HepG2 (cell line): ENCODE measurements at regions not wholly inside any gene's neighbourhood (a gene's known extent, or its start where the extent isn't known, plus 50 kb on each side); places are given as distances from the start of the nearest gene placed in this dataset.

ENCODE experiments used
- ATAC-seq: fragments of 200-7000 bp; cut with Tn5 transposase; 3 replicates; pipeline ENCODE4 v1.9.1; 2020; ENCODE audit warnings: mild to moderate bottlenecking, moderate library complexity
- BruUV-seq: library from RNA; stranded (reverse); fragments of 400-500 nt; replicated peaks from 2 replicates; lab custom pipeline; 2021; lab: Mats Ljungman, UMichigan
- CTCF ChIA-PET: fragments of 300-600 bp; formaldehyde crosslinking; extraction: SDS; loops from one replicate; lab custom pipeline; 2021; ENCODE audit warnings: low total read pairs, inconsistent platforms, low intra/inter-chr PET ratio; lab: Yijun Ruan, JAX
- POLR2A ChIA-PET: fragments of 350-600 bp; sonication (Branson Sonifier 250); formaldehyde crosslinking; loops from one replicate; lab custom pipeline; 2020; ENCODE audit warnings: antibody characterized with exemption, inconsistent platforms; lab: Yijun Ruan, JAX
- DNase-seq: peaks from one replicate; pipeline ENCODE4 v3.0.0-alpha.2; 2015; ENCODE audit warnings: low spot score
- FAIRE-seq: peaks from 3 replicates; lab custom pipeline; 2011; peaks lifted over from hg19 to GRCh38; lab: Jason Lieb, UNC
- H2AFZ ChIP-seq: one replicate; pipeline ENCODE4 v1.6.1; 2011; ENCODE audit warnings: low read length, inconsistent platforms
- H3K27ac ChIP-seq: fragments of 300-600 bp; 3 replicates; pipeline ENCODE4 v1.8.0; 2011; ENCODE audit warnings: mixed run types, mild to moderate bottlenecking, mixed read lengths, low read length, inconsistent platforms; ENCODE audit not compliant: insufficient read depth; ENCODE audit errors: extremely low read length
- H3K27me3 ChIP-seq, 2 experiments: fragments of 200-600 bp in 1 of 2; 2 replicates in 1 of 2; 3 replicates in 1 of 2; pipeline versions ENCODE4 v1.6.0 to v1.8.0; 2011; ENCODE audit warnings: low read length in 2 of 2, mild to moderate bottlenecking in 2 of 2, moderate library complexity in 2 of 2, inconsistent platforms in 1 of 2; ENCODE audit not compliant: insufficient read depth in 2 of 2, control insufficient read depth in 1 of 2
- H3K36me3 ChIP-seq, 2 experiments: fragments of 200-600 bp in 1 of 2; replicated peaks in 1 of 2; 2 replicates in 1 of 2; 3 replicates in 1 of 2; pipeline versions ENCODE4 v1.5.1 to v1.8.0; 2011; ENCODE audit warnings: low read length in 2 of 2, inconsistent platforms in 1 of 2; ENCODE audit not compliant: insufficient read depth in 2 of 2, control insufficient read depth in 1 of 2
- H3K4me1 ChIP-seq: 2 replicates; pipeline ENCODE4 v1.5.1; 2012; ENCODE audit warnings: low read length, inconsistent platforms; ENCODE audit not compliant: insufficient read depth
- H3K4me2 ChIP-seq: 2 replicates; pipeline ENCODE4 v1.6.0; 2011; ENCODE audit warnings: low read depth, low read length, inconsistent platforms
- H3K4me3 ChIP-seq, 3 experiments: fragments of 200-600 bp in 1 of 3; sonication (generic), shearing (Covaris generic) in 1 of 3; replicated peaks in 1 of 3; 2 replicates each; pipeline ENCODE4 v1.5.1; 2011 to 2016; ENCODE audit warnings: low read length in 3 of 3, inconsistent platforms in 2 of 3, low read depth in 2 of 3, mild to moderate bottlenecking in 2 of 3, control low read depth in 1 of 3, mixed read lengths in 1 of 3; ENCODE audit not compliant: insufficient read depth in 1 of 3
- H3K79me2 ChIP-seq: one replicate; pipeline ENCODE4 v1.6.1; 2011; ENCODE audit warnings: low read length, inconsistent platforms; ENCODE audit not compliant: insufficient read depth
- H3K9ac ChIP-seq: 2 replicates; pipeline ENCODE4 v1.6.0; 2011; ENCODE audit warnings: mild to moderate bottlenecking, low read depth, low read length, inconsistent platforms; ENCODE audit not compliant: insufficient read depth
- H3K9me3 ChIP-seq: 2 replicates; pipeline ENCODE4 v1.5.1; 2012; ENCODE audit warnings: mild to moderate bottlenecking, low read length
- H4K20me1 ChIP-seq: 2 replicates; pipeline ENCODE4 v1.6.0; 2011; ENCODE audit warnings: inconsistent platforms, mild to moderate bottlenecking, low read length, moderate library complexity; ENCODE audit not compliant: insufficient read depth
- FOXK1 ChIP-seq: sonication (generic); formaldehyde crosslinking; IDR thresholded peaks from 2 replicates; pipeline ENCODE4 v1.4.0; 2020; ENCODE audit warnings: low read depth, missing genetic modification reagents, borderline replicate concordance
- HNRNPUL1 ChIP-seq: fragments of 200-400 bp; formaldehyde crosslinking; IDR thresholded peaks from 2 replicates; pipeline ENCODE4 v1.6.1; 2017; ENCODE audit warnings: low read depth, mild to moderate bottlenecking, low read length, moderate library complexity
- HOXA7 ChIP-seq: sonication (generic); formaldehyde crosslinking; IDR thresholded peaks from 2 replicates; pipeline ENCODE4 v1.8.1; 2022; ENCODE audit warnings: mild to moderate bottlenecking, missing genetic modification reagents, moderate library complexity
- KLF11 ChIP-seq: IDR thresholded peaks from 2 replicates; pipeline ENCODE4 v1.6.1; 2016; ENCODE audit warnings: missing compliant biosample characterization
- MXD4 ChIP-seq: IDR thresholded peaks from 2 replicates; pipeline ENCODE4 v1.6.1; 2016; ENCODE audit warnings: mild to moderate bottlenecking, missing biosample characterization, missing genetic modification reagents
- MYNN ChIP-seq: sonication (generic); formaldehyde crosslinking; IDR thresholded peaks from 2 replicates; pipeline ENCODE4 v1.4.0; 2020; ENCODE audit warnings: mild to moderate bottlenecking, low read depth, missing genetic modification reagents
- NFAT5 ChIP-seq: sonication (generic); formaldehyde crosslinking; IDR thresholded peaks from 2 replicates; pipeline ENCODE4 v1.4.0; 2020; ENCODE audit warnings: missing genetic modification reagents
- PITX1 ChIP-seq: sonication (generic); formaldehyde crosslinking; IDR thresholded peaks from 2 replicates; pipeline ENCODE4 v1.5.1; 2020; ENCODE audit warnings: mild to moderate bottlenecking, missing genetic modification reagents
- SP2 ChIP-seq: sonication (generic); formaldehyde crosslinking; IDR thresholded peaks from 2 replicates; pipeline ENCODE4 v1.5.1; 2020; ENCODE audit warnings: mild to moderate bottlenecking, missing genetic modification reagents
- TEAD2 ChIP-seq: sonication (generic); formaldehyde crosslinking; IDR thresholded peaks from 2 replicates; pipeline ENCODE4 v1.9.0; 2021; ENCODE audit warnings: missing genetic modification reagents
- ZBTB1 ChIP-seq: sonication (generic); formaldehyde crosslinking; IDR thresholded peaks from 2 replicates; pipeline ENCODE4 v1.4.0; 2020; ENCODE audit warnings: missing genetic modification reagents, borderline replicate concordance
- ZFP37 ChIP-seq: sonication (generic); formaldehyde crosslinking; IDR thresholded peaks from 2 replicates; pipeline ENCODE4 v1.4.0; 2020; ENCODE audit warnings: missing genetic modification reagents, borderline replicate concordance
- ZNF331 ChIP-seq: sonication (generic); formaldehyde crosslinking; IDR thresholded peaks from 2 replicates; pipeline ENCODE4 v1.4.0; 2020; ENCODE audit warnings: missing genetic modification reagents
- ZNF33A ChIP-seq: sonication (generic); formaldehyde crosslinking; IDR thresholded peaks from 2 replicates; pipeline ENCODE4 v1.5.1; 2020; ENCODE audit warnings: missing genetic modification reagents, mild to moderate bottlenecking, moderate library complexity, borderline replicate concordance
- ZNF614 ChIP-seq: IDR thresholded peaks from 2 replicates; pipeline ENCODE4 v1.6.1; 2018; ENCODE audit warnings: missing biosample characterization, missing genetic modification reagents, inconsistent platforms, borderline replicate concordance
- ZNF747 ChIP-seq: sonication (generic); formaldehyde crosslinking; IDR thresholded peaks from 2 replicates; pipeline ENCODE4 v1.8.1; 2023; ENCODE audit warnings: missing genetic modification reagents, mild to moderate bottlenecking, borderline replicate concordance
- ZNF775 ChIP-seq: sonication (generic); formaldehyde crosslinking; IDR thresholded peaks from 2 replicates; pipeline ENCODE4 v1.4.0; 2020; ENCODE audit warnings: missing genetic modification reagents, mild to moderate bottlenecking, moderate library complexity, borderline replicate concordance
- ZNF777 ChIP-seq: sonication (generic); formaldehyde crosslinking; IDR thresholded peaks from 2 replicates; pipeline ENCODE4 v1.4.0; 2020; ENCODE audit warnings: missing genetic modification reagents
- WGBS: methylation state at CpG from one replicate; pipeline ENCODE4 v1.1.6; 2017; ENCODE audit warnings: low lambda C conversion rate; 5-methylcytosine and 5-hydroxymethylcytosine counted together
- in situ Hi-C: cut with HindIII; loops from 2 replicates; pipeline ENCODE4 v1.10.0; 2017; ENCODE audit warnings: low pct_unique_long_range_greater_than_20kb; ENCODE audit not compliant: extremely low pct_ligation_motif_present
- intact Hi-C: fragments of 100-400 bp; cut with micrococcal nuclease; formaldehyde crosslinking; loops from one replicate; pipeline ENCODE4 v1.10.0; 2022; ENCODE audit not compliant: unreplicated experiment

DNA sequence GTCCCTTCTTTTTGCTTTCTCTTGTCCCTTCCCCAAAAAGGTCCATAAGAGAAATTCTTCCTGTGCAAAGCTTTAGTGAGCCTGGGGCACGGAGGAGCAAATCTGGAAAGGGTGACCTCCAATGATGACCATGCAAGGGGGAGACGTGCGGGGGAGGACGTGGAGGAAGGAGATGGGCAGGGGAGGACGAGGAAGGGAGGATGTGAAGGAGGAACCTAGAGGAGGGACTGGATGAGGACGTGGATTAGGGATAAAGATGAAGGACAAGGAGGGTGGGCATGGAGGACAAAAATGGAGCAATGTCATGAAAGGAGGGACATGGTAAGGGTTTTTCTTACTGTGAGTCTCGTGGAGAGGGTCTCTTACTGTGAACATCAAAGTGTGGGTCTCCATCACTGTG, 139.5 kb downstream of the ERMARD start:
- Histone ChIP-seq H3K4me3 (no peak overlapping the region), H4K20me1 (no peaks in the 10 kb centered on the region), H3K4me2 (no peak overlapping the region), H3K9me3 (no peaks in the 10 kb centered on the region), H3K27me3 (peaks cover 1 to 58% of the 10 kb centered on the region in 2 experiments; a peak in 4 of 5 replicates), H2AFZ (no peak overlapping the region), H3K9ac (no peak overlapping the region), H3K79me2 (no peaks in the 10 kb centered on the region), H3K4me1 (no peaks in the 10 kb centered on the region), H3K36me3 (no peaks in the 10 kb centered on the region), H3K27ac (no peak overlapping the region)
- FAIRE-seq (no peak), ATAC-seq (no peak), DNase-seq (no peak)
- TF ChIP-seq MYNN (CRISPR knock-in tag) (no peak), TEAD2 (CRISPR knock-in tag) (no peak), HOXA7 (CRISPR knock-in tag) (no peak), PITX1 (no peak), MXD4 (CRISPR knock-in tag) (no peak), ZNF33A (no peak), ZNF777 (CRISPR knock-in tag) (no peak), SP2 (no peak), FOXK1 (CRISPR knock-in tag) (no peak)
- no TSS peak for BruUV-seq
- intact Hi-C loops (no loop called here), in situ Hi-C loops (no loop called here)
- POLR2A ChIA-PET, result no interaction called here
- WGBS, result 1% methylated on average over 7 of the region's 7 CpGs
- CTCF ChIA-PET, result no interaction called here

- Histone ChIP-seq H3K4me1 (no peaks in the 10 kb centered on the region), H3K27ac (no peak overlapping the region), H3K27me3 (peaks cover 1 to 51% of the 10 kb centered on the region in 2 experiments; a peak in 4 of 5 replicates), H3K9ac (no peak overlapping the region), H3K4me2 (no peak overlapping the region), H4K20me1 (no peaks in the 10 kb centered on the region), H3K4me3 (no peak overlapping the region), H3K79me2 (no peaks in the 10 kb centered on the region), H3K36me3 (no peaks in the 10 kb centered on the region), H3K9me3 (no peaks in the 10 kb centered on the region), H2AFZ (no peak overlapping the region)
- no peak for FAIRE-seq
- intact Hi-C loops, result no loop called here
- BruUV-seq, result no TSS peak
- CTCF ChIA-PET, result no interaction called here
- WGBS, result 9% methylated on average over 10 of the region's 12 CpGs
- in situ Hi-C loops, result no loop called here
- POLR2A ChIA-PET, result no interaction called here
- DNase-seq, result no peak
- no peak for ATAC-seq
- TF ChIP-seq ZNF614, result no peak
- no peak for TF ChIP-seq ZFP37
- TF ChIP-seq ZBTB1 (CRISPR knock-in tag), result no peak
- no peak for TF ChIP-seq HNRNPUL1
- no peak for TF ChIP-seq ZNF747 (CRISPR knock-in tag)
- no peak for TF ChIP-seq KLF11 (CRISPR knock-in tag)
- no peak for TF ChIP-seq NFAT5 (CRISPR knock-in tag)
- no peak for TF ChIP-seq ZNF331 (CRISPR knock-in tag)
- no peak for TF ChIP-seq ZNF775
Measured at GRCh38 chr6:169890049-169890448, 138.6 kb downstream of the ERMARD start.
